Stomach smooth muscle (tissue), 2 donors: ENCODE measurements at regions not wholly inside any gene's neighbourhood (a gene's known extent, or its start where the extent isn't known, plus 50 kb on each side); places are given as distances from the start of the nearest gene placed in this dataset.

Source experiments
- H3K27ac ChIP-seq: one replicate; pipeline ENCODE4 v1.7.0; 2013; ENCODE audit warnings: mild to moderate bottlenecking, low read length, inconsistent platforms
- H3K27me3 ChIP-seq, 2 donors: one replicate each; pipeline ENCODE4 v1.7.0; 2013; ENCODE audit warnings: low read length in 2 of 2; ENCODE audit not compliant: insufficient read depth in 2 of 2, control insufficient read depth in 1 of 2
- H3K36me3 ChIP-seq, 2 donors: one replicate each; pipeline ENCODE4 v1.7.0; 2013; ENCODE audit warnings: low read length in 2 of 2; ENCODE audit not compliant: control insufficient read depth in 2 of 2, insufficient read depth in 2 of 2
- H3K4me1 ChIP-seq: one replicate; pipeline ENCODE4 v1.7.0; 2013; ENCODE audit warnings: low read length; ENCODE audit not compliant: control insufficient read depth, insufficient read depth
- H3K4me3 ChIP-seq, 2 donors: one replicate each; pipeline ENCODE4 v1.7.0; 2013; ENCODE audit warnings: low read length in 2 of 2
- H3K9ac ChIP-seq, 2 donors: one replicate each; pipeline ENCODE4 v1.7.0; 2013; ENCODE audit warnings: low read length in 2 of 2, mild to moderate bottlenecking in 1 of 2
- H3K9me3 ChIP-seq, 2 donors: one replicate each; pipeline ENCODE4 v1.7.0; 2013; ENCODE audit warnings: low read length in 2 of 2; ENCODE audit not compliant: control insufficient read depth in 2 of 2
- donor health status: healthy.
- donor health status: Pancreatic carcinoma.

DNA sequence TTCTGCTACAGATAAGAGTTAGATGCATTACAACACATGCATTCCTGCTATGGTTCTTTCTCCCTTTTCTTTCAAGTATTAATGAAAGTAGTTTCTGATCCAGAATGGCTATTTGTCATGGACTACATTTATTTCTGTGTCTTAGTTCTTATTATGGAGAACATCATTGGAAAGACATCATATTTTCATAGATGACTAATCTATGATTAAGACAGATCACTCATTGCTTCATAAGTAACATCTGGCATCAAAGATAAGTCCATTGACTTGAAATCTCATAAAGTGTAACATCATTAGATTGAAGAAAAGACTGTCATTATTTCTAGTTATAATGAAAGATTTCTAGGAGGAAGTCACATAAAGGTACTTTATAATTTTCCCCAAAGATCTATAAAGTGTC is 366.7 kb downstream of the NSUN3 start:
- Histone ChIP-seq H3K9ac (no peak overlapping the region), H3K36me3 (no peaks in the 10 kb centered on the region), H3K9me3 (no peaks in the 10 kb centered on the region), H3K4me1 (no peaks in the 10 kb centered on the region), H3K4me3 (no peak overlapping the region), H3K27ac (no peak overlapping the region), H3K27me3 (no peaks in the 10 kb centered on the region)

DNA sequence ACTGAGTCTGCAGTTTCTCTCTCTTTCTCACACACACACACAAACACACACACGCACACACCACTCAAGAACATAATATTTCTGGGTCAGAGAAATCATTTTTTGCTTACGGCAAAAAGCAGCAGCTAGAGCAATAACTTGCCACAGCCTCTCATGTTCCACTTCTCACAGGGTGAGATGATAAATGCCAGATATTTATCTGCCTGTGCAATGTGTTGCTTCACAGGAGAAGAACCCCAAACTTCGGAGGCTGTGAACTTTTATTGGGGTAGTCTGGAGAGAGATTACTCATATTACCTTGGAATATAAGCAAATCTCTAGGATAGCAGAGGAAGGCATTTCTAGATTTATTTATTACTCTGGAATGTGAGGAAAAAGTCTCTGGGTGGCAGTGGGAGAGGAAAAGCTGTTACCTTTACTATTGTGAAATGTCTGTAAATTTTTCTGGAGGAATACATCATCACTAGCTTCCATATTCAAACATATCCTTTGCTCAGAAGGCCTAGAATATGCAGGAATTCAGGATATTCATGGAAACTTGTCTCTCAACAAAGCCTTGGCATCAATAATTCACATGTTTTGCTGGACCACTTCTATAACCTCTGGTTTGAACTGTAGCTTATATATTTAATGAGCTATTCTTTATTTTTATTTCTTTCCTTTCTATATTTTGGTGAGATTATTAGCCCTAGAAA is 369.2 kb downstream of the NSUN3 start:
- H3K4me3 ChIP-seq = no peak overlapping the region
- H3K9me3 ChIP-seq = no peaks in the 10 kb centered on the region
- H3K27ac ChIP-seq = no peak overlapping the region
- no peak overlapping the region for H3K9ac ChIP-seq
- H3K4me1 ChIP-seq = no peaks in the 10 kb centered on the region
- H3K27me3 ChIP-seq = no peaks in the 10 kb centered on the region
- no peaks in the 10 kb centered on the region for H3K36me3 ChIP-seq

DNA sequence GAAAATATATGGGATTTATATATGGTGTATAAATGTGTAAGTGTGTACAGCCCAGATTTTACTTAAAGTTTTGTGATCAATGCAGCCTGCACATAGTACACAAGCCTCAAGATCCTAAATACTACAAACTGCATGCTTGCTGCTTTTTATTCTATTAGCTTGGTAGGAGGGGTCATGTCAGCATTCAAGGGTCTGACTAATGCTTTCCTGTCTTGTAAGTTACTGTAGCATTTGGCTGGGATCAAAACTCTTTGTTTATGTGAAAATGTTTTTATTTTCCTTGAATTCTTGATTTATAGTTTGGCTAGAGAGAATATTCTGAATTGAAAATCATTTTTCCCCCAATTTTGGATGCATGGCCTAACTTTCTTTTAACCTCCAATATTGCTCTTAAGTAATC is 370.9 kb downstream of the NSUN3 start:
- Histone ChIP-seq H3K4me3 (no peak overlapping the region), H3K36me3 (no peaks in the 10 kb centered on the region), H3K4me1 (no peaks in the 10 kb centered on the region), H3K9me3 (no peaks in the 10 kb centered on the region), H3K27ac (no peak overlapping the region), H3K27me3 (no peaks in the 10 kb centered on the region), H3K9ac (no peak overlapping the region)

DNA sequence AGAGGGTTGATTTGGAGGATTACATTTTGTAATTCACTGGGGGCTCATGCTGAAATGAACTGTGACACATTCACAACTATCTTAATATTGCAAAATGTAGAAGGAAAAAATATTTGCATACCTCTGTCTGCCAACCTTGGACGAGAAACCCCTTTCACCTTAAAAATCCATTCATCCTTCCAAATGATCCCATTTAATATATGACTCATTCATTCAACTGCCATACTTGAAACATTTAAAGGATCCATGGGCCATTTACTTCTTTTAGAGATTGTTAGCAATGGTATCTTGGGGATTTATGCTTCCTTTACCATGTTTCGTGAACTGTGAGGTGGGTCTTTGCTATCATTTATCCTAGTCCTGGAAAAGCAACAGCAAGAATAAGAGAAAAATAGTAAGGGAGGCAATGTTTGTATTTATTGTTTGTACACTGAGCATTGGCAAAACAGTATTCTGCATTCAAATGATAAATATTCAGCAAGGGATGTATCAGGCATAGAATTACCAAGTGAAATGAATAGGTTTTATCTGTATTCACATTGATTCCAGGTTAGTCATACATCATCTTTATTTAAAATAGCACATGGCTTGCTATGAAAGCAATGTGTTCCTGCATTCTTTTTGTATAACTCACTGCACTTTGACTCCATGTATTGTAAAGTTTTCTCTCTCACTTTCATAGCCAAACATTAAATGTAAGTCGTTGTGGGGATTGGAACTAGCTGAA is 378.1 kb downstream of the NSUN3 start:
- Histone ChIP-seq H3K9me3 (no peaks in the 10 kb centered on the region), H3K9ac (no peak overlapping the region), H3K27ac (no peak overlapping the region), H3K4me3 (peak overlapping the region in 1 of 2 donors; percentile 27), H3K36me3 (no peaks in the 10 kb centered on the region), H3K4me1 (no peaks in the 10 kb centered on the region), H3K27me3 (no peaks in the 10 kb centered on the region)

DNA sequence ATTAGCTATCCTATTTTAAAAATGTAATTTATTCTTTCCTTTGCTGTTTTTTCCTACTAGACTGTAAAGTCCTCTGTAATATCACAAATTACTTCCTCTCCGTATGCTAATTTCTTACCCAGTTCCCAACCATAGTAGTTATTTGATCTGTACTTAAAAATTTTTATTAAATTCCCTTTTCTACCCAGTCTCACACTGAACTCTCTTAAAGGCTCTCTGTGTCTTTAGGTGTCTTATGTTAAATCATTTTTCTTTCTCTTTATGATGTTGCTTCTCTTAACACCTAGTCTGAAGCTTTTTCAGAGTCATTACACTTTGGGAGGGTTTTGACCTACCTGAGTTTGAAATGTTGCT is 378.6 kb downstream of the NSUN3 start:
- Histone ChIP-seq H3K4me3 (no peak overlapping the region), H3K9ac (no peak overlapping the region), H3K27me3 (no peaks in the 10 kb centered on the region), H3K27ac (no peak overlapping the region), H3K9me3 (no peaks in the 10 kb centered on the region), H3K4me1 (no peaks in the 10 kb centered on the region), H3K36me3 (no peaks in the 10 kb centered on the region)

DNA sequence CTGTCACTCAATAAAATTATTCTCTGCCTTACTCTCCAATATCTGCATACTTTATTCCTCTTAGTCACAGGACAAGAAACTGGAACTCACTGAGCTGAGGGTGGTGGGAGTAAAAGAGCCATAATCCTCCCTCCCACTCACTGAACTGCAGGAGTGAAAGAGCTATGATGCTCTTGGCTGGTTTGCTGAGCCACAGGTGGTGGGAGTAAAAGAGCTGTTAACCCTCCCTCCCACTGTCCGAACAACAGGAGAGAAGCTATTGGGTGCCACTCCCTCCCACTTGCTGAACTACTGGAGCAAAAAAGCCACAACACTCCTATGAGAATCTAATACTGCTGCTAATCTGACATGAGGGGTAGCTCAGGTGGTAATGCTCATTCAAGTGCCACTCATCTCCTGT is 391.0 kb downstream of the NSUN3 start:
- Histone ChIP-seq H3K27ac (no peak overlapping the region), H3K4me3 (no peak overlapping the region), H3K9ac (no peak overlapping the region), H3K36me3 (no peaks in the 10 kb centered on the region), H3K4me1 (no peaks in the 10 kb centered on the region), H3K9me3 (no peaks in the 10 kb centered on the region), H3K27me3 (no peaks in the 10 kb centered on the region)

DNA sequence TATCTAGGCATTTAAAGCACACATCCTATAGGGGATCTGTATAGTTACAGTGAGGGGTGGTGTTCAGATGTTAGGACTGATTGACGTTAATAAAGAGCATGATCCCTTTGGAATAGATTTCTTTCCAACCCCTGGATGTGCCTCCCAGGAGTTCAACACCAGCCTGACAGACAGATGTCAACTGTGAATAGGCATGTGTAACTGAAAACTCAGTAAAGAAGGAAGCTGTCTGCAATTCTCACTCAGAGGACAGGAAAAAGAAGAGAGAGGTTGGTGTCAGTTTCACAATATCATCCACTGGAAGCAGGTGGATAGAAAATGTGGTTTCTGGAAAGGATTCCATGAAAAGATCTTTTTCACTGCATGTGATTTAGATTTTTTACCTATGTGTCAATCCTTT is 396.3 kb downstream of the NSUN3 start:
- no peaks in the 10 kb centered on the region for H3K9me3 ChIP-seq
- H3K9ac ChIP-seq = no peak overlapping the region
- no peaks in the 10 kb centered on the region for H3K36me3 ChIP-seq
- H3K4me3 ChIP-seq = no peak overlapping the region
- no peaks in the 10 kb centered on the region for H3K4me1 ChIP-seq
- no peaks in the 10 kb centered on the region for H3K27me3 ChIP-seq
- no peak overlapping the region for H3K27ac ChIP-seq

DNA sequence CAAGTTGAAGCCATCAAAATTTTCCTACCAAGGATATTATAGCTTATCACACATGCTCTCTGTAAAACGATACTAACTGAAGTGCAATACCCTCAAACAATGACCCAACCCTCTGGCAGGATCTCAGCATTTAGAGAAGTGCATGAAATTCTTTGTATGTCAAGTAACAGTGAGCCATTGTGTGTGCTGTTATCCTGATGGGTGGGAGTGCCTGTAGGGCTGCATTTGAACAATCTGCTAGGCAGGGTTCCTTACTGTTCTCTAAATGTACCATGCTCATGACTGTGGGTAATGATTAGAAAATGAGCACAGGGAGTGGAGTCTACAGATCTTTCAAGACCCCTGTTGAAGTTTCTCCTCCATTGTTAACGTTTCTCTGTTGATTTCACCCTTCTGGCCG is 398.1 kb downstream of the NSUN3 start:
- H3K27ac ChIP-seq = no peak overlapping the region
- H3K9ac ChIP-seq = no peak overlapping the region
- H3K4me1 ChIP-seq = no peaks in the 10 kb centered on the region
- H3K9me3 ChIP-seq = no peaks in the 10 kb centered on the region
- no peak overlapping the region for H3K4me3 ChIP-seq
- H3K36me3 ChIP-seq = no peaks in the 10 kb centered on the region
- H3K27me3 ChIP-seq = no peaks in the 10 kb centered on the region

DNA sequence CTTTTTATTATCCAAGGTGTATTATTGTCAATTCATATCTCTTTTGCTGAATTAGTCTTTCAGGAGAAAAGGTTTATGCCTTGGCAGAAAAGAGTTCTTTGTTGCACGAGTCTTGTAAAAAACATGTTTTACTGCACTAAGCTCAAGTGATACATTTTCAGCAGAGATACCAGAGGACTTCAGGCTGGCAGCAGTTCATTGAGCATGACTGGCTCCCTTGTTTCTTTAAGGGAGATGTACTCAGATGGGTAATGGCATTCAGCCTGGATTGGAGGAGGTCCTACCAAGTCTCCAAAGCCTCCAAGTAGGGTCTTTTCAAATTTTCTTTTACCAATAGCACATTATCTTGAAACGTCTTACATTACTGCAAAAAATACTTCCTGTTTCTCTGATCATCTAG is 400.1 kb downstream of the NSUN3 start:
- no peaks in the 10 kb centered on the region for H3K27me3 ChIP-seq
- no peak overlapping the region for H3K27ac ChIP-seq
- H3K4me1 ChIP-seq = no peaks in the 10 kb centered on the region
- no peaks in the 10 kb centered on the region for H3K36me3 ChIP-seq
- H3K9me3 ChIP-seq = no peaks in the 10 kb centered on the region
- H3K9ac ChIP-seq = no peak overlapping the region
- H3K4me3 ChIP-seq = no peak overlapping the region

DNA sequence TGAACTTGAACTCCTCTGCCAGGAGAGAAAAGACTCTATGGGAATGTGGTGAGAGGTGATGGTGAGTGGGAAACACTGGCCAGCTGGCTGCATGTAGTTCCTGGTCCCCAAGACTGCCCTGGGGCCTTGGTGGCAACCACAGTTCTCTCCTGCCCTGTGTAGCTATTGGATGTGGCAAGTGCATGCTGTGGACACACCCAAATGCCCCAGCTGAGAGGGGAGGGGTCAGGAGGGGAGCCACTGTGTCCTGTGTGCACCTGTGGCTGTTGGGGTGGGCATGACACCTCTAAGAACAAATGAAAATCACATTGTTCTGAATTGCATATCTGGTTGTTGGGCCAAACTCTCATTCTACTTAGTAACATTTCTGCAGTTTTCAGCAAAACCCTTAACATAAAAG is 409.6 kb downstream of the NSUN3 start:
- Histone ChIP-seq H3K9ac (no peak overlapping the region), H3K4me1 (no peaks in the 10 kb centered on the region), H3K27ac (no peak overlapping the region), H3K4me3 (no peak overlapping the region), H3K9me3 (peaks cover 2 to 10% of the 10 kb centered on the region in 2 donors), H3K36me3 (no peaks in the 10 kb centered on the region), H3K27me3 (no peaks in the 10 kb centered on the region)

DNA sequence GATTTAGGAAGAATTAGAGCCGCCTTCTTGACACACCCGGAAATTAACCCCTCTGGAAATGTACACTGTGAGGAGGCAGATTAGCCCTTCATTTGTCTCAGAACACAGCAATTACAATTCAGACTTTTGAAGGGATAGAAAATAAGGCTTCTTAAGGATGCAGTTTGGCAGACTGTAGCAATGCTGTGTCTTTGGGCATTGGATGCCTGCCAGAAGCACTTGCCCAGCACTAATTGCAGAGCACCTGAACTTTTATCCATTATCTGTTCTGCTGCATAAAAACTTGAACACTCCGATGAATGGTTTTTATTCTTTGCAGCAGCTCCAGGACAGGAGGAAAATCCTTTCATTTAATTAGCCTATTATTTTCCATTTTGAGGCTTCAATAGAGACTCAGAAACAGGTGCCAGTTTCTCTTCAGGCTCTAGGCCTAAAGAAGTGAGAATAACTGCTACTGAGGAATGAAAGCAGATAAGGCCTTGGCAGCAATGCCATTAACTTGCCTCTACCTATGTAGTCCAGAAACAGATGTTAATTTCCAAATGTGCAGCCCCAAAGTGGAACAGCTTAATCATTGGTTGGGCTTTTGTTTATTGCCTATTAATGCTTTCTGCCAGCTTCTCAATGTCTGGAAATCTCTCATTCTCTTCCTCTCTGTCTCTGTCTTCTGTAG is 418.5 kb downstream of the NSUN3 start:
- H3K36me3 ChIP-seq = no peaks in the 10 kb centered on the region
- H3K9ac ChIP-seq = no peak overlapping the region
- no peaks in the 10 kb centered on the region for H3K9me3 ChIP-seq
- no peaks in the 10 kb centered on the region for H3K4me1 ChIP-seq
- no peak overlapping the region for H3K27ac ChIP-seq
- no peak overlapping the region for H3K4me3 ChIP-seq
- H3K27me3 ChIP-seq = no peaks in the 10 kb centered on the region
